Heart left ventricle (tissue), 13 donors: ENCODE measurements at regions not wholly inside any gene's neighbourhood (a gene's known extent, or its start where the extent isn't known, plus 50 kb on each side); places are given as distances from the start of the nearest gene placed in this dataset.
"Not testable (repeated sequence)": the region's sequence is repeated elsewhere in the genome, so short reads cannot be mapped to it uniquely, and the experiment has no call there.

Experiments
- CTCF ChIP-seq, 12 donors: fragments of 200-600 bp; sonication (generic) in 4 of 12; IDR thresholded peaks; one replicate each; pipeline versions ENCODE4 v1.5.0 to v1.8.0; 2018 to 2022; ENCODE audit warnings: antibody characterized with exemption in 12 of 12, mild to moderate bottlenecking in 5 of 12
- POLR2A ChIP-seq, 2 donors: fragments of 450-650 bp; IDR thresholded peaks; one replicate each; pipeline ENCODE4 v1.6.1; 2017; ENCODE audit warnings: antibody characterized with exemption in 2 of 2, mild to moderate bottlenecking in 2 of 2, moderate library complexity in 2 of 2
- donor health status: ischemic (EF 13 %, LVEDD 7.1; RV severe dilation, severe dysfunction).
- donor health status: DM: no; HTN: yes; CAD: no.
- donor health status: DM: no; HTN: no; CAD: no.
- donor health status: ischemic (EF 25% LVEDD 6.9; RV normal size, moderate dysfunction).
- donor health status: ischemic (EF 25% LVEDD 5.7; RV mildly dilated, moderate dysfunction).
- donor health status: ischemic (EF 35%, LVEDD 5.7; RV mildly dilated, moderate dysfunction).
- donor health status: nonischemic (EF 11% LVEDD 7.7; RV severe dilation, severe dysfunction).
- donor health status: DM: yes; HTN: yes; CAD: no.
- donor health status: PGD.
- donor health status: ischemic (EF 29% LVEDD 5.4; RV normal size, mild dysfunction).
- donor health status: nonischemic (EF 23%, LVEDD 6.1; RV moderate dilation, normal function).

- not testable (repeated sequence) for TF ChIP-seq CTCF, POLR2A (IDR thresholded peaks at IDR 0.05)
These were observed 187.9 kb downstream of the NPIPB11 start for GRCh38 chr16:29218649-29219048.
